OCI-LY1 (cell line): ENCODE measurements at regions not wholly inside any gene's neighbourhood (a gene's known extent, or its start where the extent isn't known, plus 50 kb on each side); places are given as distances from the start of the nearest gene placed in this dataset.
A peak's percentile ranks its signal among the peaks of the same experiment; 100 is the strongest.

ENCODE experiments used
- H2AFZ ChIP-seq: fragments of 200-600 bp; sonication (generic), shearing (Covaris generic); 2 replicates; pipeline ENCODE4 v1.6.0; 2014; ENCODE audit warnings: antibody characterized with exemption, mild to moderate bottlenecking, low read length
- H3F3A ChIP-seq: fragments of 200-600 bp; sonication (generic), shearing (Covaris generic); 2 replicates; pipeline ENCODE4 v1.6.0; 2014; ENCODE audit warnings: mild to moderate bottlenecking, antibody characterized with exemption, low read length, moderate library complexity; ENCODE audit not compliant: insufficient read depth
- H3K27ac ChIP-seq: fragments of 200-600 bp; sonication (generic); 2 replicates; pipeline ENCODE4 v1.5.1; 2014; ENCODE audit warnings: low read length, mixed run types, mild to moderate bottlenecking, low read depth; ENCODE audit not compliant: poor library complexity, severe bottlenecking
- H3K27me3 ChIP-seq: fragments of 200-600 bp; sonication (generic); 2 replicates; pipeline ENCODE4 v1.6.0; 2014; ENCODE audit warnings: antibody characterized with exemption, mild to moderate bottlenecking, low read length, moderate library complexity; ENCODE audit not compliant: insufficient read depth
- H3K36me3 ChIP-seq: fragments of 200-600 bp; sonication (generic); 2 replicates; pipeline ENCODE4 v1.6.1; 2014; ENCODE audit warnings: mild to moderate bottlenecking, antibody characterized with exemption, low read length, moderate library complexity, mixed read lengths; ENCODE audit not compliant: insufficient read depth
- H3K4me1 ChIP-seq: fragments of 200-600 bp; sonication (generic); 2 replicates; pipeline ENCODE4 v1.5.1; 2014; ENCODE audit warnings: mild to moderate bottlenecking, low read length, moderate library complexity; ENCODE audit not compliant: insufficient read depth, severe bottlenecking
- H3K4me2 ChIP-seq: fragments of 200-600 bp; sonication (generic), shearing (Covaris generic); 2 replicates; pipeline ENCODE4 v1.6.1; 2014; ENCODE audit warnings: low read length
- H3K4me3 ChIP-seq: fragments of 200-600 bp; sonication (generic); 2 replicates; pipeline ENCODE4 v1.5.1; 2014; ENCODE audit warnings: low read length, low read depth, mild to moderate bottlenecking, mixed read lengths; ENCODE audit not compliant: poor library complexity, severe bottlenecking
- H3K79me2 ChIP-seq: fragments of 200-600 bp; shearing (Covaris generic); 2 replicates; pipeline ENCODE4 v1.6.1; 2016; ENCODE audit warnings: mixed run types, low read length, mixed read lengths; ENCODE audit not compliant: insufficient read depth
- H3K9ac ChIP-seq: fragments of 200-600 bp; sonication (generic), shearing (Covaris generic); 2 replicates; pipeline ENCODE4 v1.6.1; 2014; ENCODE audit warnings: mild to moderate bottlenecking, low read length, mixed read lengths
- H3K9me2 ChIP-seq: fragments of 200-600 bp; sonication (generic), shearing (Covaris generic); 2 replicates; pipeline ENCODE4 v1.6.1; 2014; ENCODE audit warnings: low read depth, mild to moderate bottlenecking, low read length, mixed read lengths
- H3K9me3 ChIP-seq: fragments of 200-600 bp; shearing (Covaris generic); 2 replicates; pipeline ENCODE4 v1.6.1; 2014; ENCODE audit warnings: low read length, mixed read lengths
- H4K20me1 ChIP-seq: fragments of 200-600 bp; sonication (generic), shearing (Covaris generic); 2 replicates; pipeline ENCODE4 v1.6.0; 2016; ENCODE audit warnings: mild to moderate bottlenecking, low read length; ENCODE audit not compliant: insufficient read depth
- EZH2 ChIP-seq: fragments of 200-600 bp; sonication (generic), shearing (Covaris generic); IDR thresholded peaks from 2 replicates; pipeline ENCODE4 v1.8.0; 2017; ENCODE audit warnings: borderline replicate concordance, mixed run types, mild to moderate bottlenecking, antibody characterized with exemption, low read length, moderate library complexity, mixed read lengths
- TF ChIP-seq, protein P1 (sequence below): fragments of 200-600 bp; sonication (generic), shearing (Covaris generic); IDR thresholded peaks from 2 replicates; pipeline ENCODE4 v1.5.1; 2017; ENCODE audit warnings: mild to moderate bottlenecking, antibody characterized with exemption, low read length, moderate library complexity, mixed read lengths

- H3K9me2 ChIP-seq = no peaks in the 10 kb centered on the region
- peak overlapping the region; percentile 34; the same call in 1 of the 2 replicates for H2AFZ ChIP-seq
- no peak overlapping the region for H3K9ac ChIP-seq
Observed at GRCh38 chr13:63704521-63704920, 2288.9 kb upstream of the PCDH20 start.

DNA sequence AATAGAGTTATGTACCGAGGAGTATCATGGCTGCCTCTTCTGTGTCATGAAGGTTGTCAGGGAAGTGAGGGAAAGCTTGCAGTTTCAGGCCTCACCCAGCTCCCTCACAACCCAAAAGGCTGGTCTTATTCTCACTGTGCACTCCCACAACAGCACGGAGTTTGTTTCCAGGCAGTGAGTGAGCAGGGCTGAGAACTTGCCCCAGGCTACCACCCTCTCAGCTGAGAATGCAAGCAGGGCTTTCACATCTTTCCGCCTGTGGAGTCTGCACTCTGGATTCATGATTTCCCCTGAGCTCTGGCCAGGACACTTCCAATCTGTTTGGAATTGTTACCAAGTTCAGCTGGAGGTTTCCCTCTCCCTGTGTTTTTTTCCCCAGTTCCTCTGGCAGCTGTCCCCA lies 2284.7 kb upstream of the PCDH20 start:
- Histone ChIP-seq H2AFZ (no peak overlapping the region), H3F3A (no peaks in the 10 kb centered on the region), H4K20me1 (no peaks in the 10 kb centered on the region), H3K4me3 (no peak overlapping the region), H3K9me3 (no peaks in the 10 kb centered on the region), H3K4me2 (no peak overlapping the region), H3K4me1 (peaks cover 24% of the 10 kb centered on the region), H3K27ac (no peak overlapping the region), H3K9ac (no peak overlapping the region), H3K79me2 (no peaks in the 10 kb centered on the region), H3K9me2 (no peaks in the 10 kb centered on the region), H3K36me3 (no peaks in the 10 kb centered on the region), H3K27me3 (no peaks in the 10 kb centered on the region)
- no peak for TF ChIP-seq EZH2
- TF ChIP-seq, protein P1, sequence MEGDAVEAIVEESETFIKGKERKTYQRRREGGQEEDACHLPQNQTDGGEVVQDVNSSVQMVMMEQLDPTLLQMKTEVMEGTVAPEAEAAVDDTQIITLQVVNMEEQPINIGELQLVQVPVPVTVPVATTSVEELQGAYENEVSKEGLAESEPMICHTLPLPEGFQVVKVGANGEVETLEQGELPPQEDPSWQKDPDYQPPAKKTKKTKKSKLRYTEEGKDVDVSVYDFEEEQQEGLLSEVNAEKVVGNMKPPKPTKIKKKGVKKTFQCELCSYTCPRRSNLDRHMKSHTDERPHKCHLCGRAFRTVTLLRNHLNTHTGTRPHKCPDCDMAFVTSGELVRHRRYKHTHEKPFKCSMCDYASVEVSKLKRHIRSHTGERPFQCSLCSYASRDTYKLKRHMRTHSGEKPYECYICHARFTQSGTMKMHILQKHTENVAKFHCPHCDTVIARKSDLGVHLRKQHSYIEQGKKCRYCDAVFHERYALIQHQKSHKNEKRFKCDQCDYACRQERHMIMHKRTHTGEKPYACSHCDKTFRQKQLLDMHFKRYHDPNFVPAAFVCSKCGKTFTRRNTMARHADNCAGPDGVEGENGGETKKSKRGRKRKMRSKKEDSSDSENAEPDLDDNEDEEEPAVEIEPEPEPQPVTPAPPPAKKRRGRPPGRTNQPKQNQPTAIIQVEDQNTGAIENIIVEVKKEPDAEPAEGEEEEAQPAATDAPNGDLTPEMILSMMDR = no peak

More at GRCh38 chr13:63704521-63704920, 2288.9 kb upstream of the PCDH20 start:
- H3K4me1 ChIP-seq = peaks cover 22% of the 10 kb centered on the region
- H3K4me3 ChIP-seq = no peak overlapping the region
- no peaks in the 10 kb centered on the region for H3F3A ChIP-seq
- no peaks in the 10 kb centered on the region for H3K36me3 ChIP-seq
- no peak overlapping the region for H3K27ac ChIP-seq
- no peaks in the 10 kb centered on the region for H4K20me1 ChIP-seq
- H3K9me3 ChIP-seq = no peaks in the 10 kb centered on the region
- no peak for TF ChIP-seq EZH2
- TF ChIP-seq, protein P1 = no peak
- H3K4me2 ChIP-seq = peak overlapping the region; percentile 16; the same call in 1 of the 2 replicates
- H3K27me3 ChIP-seq = no peaks in the 10 kb centered on the region
- no peaks in the 10 kb centered on the region for H3K79me2 ChIP-seq

GRCh38 chr13:63699948-63700347 lies 2284.3 kb upstream of the PCDH20 start:
- H3K9me2 ChIP-seq = no peaks in the 10 kb centered on the region
- H3F3A ChIP-seq = no peaks in the 10 kb centered on the region
- no peak overlapping the region for H3K4me2 ChIP-seq
- no peaks in the 10 kb centered on the region for H3K36me3 ChIP-seq
- H3K79me2 ChIP-seq = no peaks in the 10 kb centered on the region
- no peak overlapping the region for H3K27ac ChIP-seq
- H4K20me1 ChIP-seq = no peaks in the 10 kb centered on the region
- no peak overlapping the region for H2AFZ ChIP-seq
- H3K9ac ChIP-seq = no peak overlapping the region
- peaks cover 22% of the 10 kb centered on the region for H3K4me1 ChIP-seq
- no peaks in the 10 kb centered on the region for H3K9me3 ChIP-seq
- TF ChIP-seq, protein P1 = no peak
- no peak for TF ChIP-seq EZH2
- H3K4me3 ChIP-seq = no peak overlapping the region
- H3K27me3 ChIP-seq = no peaks in the 10 kb centered on the region
